Stimulated activated CD8-positive, alpha-beta memory T cell treated with anti-CD3 and anti-CD28 coated beads, Interleukin-12 subunit alpha, Interleukin-12 subunit beta, amount 100 ng/mL, for 4 hours (primary cell): ENCODE measurements at regions not wholly inside any gene's neighbourhood (a gene's known extent, or its start where the extent isn't known, plus 50 kb on each side); places are given as distances from the start of the nearest gene placed in this dataset.

Source experiments
- DNase-seq: peaks from one replicate; pipeline ENCODE4 v3.0.0-alpha.2; 2020; ENCODE audit warnings: low read depth

DNA sequence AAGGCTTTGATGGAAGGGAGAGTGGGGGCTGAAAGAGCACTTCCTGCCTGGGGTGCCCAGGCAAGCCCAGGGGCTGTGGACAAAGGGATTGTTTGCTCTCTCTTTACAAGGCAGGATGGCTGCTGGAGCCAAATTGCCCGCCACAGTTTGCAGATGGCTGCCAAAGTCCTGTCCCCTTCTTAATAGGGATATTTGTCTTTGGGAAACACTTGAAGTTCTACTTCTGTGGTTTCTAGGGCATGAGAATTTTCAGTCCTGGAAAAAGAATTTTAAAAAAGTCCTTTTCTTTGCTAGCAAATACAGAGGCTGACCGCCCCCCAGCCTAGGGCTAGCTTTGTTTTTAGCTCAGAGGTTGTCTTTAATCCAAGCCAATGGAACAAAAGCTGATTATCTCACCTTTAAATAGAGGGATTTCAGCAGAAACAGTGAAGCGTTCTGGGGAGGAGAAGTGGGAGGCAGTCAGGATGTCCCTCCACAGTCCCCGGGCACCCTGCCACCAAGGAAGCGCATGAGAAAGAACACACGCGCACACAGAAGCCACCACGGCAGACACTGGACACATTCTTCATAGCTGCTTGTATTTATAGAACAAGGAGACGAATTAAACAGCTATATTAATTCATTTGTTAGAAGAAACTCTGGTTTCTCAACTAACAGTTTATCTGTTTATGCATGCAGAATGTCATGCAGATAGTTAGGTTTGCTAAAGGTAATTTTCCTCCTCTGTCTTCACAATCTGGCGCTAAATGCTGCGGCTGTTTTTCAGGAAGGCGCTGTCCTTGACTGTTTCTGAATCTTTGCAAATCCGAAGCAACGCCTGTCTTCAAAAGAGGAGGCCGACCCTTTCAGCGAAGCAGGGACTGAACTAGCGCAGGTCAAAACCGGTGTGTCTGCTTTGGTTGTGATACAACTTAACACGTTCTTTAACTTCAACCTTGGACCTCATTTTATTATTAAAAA is 736.9 kb downstream of the QKI start:
- DNase-seq = no peak

GRCh38 chr6:164150232-164150631 is 735.7 kb downstream of the QKI start:
- no peak for DNase-seq

GRCh38 chr6:164148788-164149187 is 734.3 kb downstream of the QKI start:
- no peak for DNase-seq

- no peak for DNase-seq
Observed at GRCh38 chr6:164144316-164144715, 729.8 kb downstream of the QKI start.

GRCh38 chr6:164142322-164142721 is 727.8 kb downstream of the QKI start:
- no peak for DNase-seq

DNA sequence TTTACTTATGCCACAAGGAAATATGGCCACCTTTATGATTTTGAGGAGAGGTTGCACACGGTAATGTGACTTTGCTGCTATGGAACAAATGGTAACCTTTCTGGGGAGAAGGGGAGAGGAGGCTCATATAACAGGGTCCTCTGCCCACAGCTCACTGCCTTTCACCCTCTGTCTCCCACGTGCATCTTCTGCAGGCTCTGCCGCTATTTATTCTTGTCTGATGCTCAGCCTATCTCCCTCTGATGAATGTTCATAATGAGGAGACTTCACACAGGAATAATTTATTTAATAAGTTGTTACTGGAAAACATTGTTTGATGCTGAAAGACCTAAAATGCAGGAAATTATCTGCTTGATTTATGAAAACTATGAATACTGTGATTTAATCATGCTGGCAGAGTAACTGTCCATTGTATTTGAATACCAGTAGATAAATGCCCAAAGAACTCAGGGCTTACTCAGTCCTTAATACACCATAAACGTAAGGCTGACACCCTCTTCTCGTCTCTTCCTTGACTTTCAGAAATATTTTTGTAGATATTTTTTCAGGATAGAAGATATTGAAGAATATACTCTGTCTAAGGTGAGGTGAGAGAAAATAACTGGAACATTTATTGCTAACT is 721.1 kb downstream of the QKI start:
- DNase-seq = no peak

GRCh38 chr6:164133095-164133494 is 718.6 kb downstream of the QKI start:
- no peak for DNase-seq

GRCh38 chr6:164130585-164130984 is 716.1 kb downstream of the QKI start:
- DNase-seq = no peak

- no peak for DNase-seq
Observed at GRCh38 chr6:164130151-164130550, 715.6 kb downstream of the QKI start.

DNA sequence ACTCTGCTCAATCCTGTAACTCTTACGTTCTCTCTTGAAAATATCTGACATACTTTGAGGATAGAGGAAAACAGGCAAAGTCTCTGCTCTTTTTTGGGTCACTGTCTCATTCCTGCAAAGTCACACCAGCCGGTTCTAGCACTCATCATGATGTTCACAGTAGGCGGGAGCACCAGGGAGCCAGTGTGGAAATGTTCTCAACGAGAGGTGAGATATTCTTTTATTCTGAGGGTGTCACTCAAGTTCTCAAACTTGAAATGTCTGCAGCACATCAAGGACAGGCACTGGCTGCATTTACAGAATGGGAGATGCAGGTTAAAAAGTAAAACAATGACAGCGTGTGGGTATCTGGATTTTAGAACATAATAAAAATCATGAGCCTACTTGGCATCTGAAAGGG is 714.7 kb downstream of the QKI start:
- no peak for DNase-seq

- DNase-seq = no peak
Observed at GRCh38 chr6:164128101-164128500, 713.6 kb downstream of the QKI start.

DNA sequence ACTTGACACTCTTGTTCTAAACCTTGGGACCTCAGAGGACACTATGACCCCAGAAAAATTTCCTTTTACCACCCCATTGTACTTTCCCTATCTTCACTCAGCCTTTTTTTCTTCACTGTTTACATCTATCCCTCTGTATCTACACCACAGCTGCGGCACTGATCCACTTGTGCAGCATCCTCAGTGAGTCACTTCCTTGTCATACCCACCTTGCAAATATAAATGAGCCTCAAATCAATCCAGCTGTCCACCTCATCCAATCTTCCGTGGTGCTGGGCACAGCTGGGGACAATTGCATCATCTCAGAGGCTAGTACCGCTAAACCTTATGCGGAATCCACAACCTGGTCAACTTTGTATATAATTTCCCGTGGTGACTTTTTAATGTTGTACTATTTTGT is 710.5 kb downstream of the QKI start:
- no peak for DNase-seq

DNA sequence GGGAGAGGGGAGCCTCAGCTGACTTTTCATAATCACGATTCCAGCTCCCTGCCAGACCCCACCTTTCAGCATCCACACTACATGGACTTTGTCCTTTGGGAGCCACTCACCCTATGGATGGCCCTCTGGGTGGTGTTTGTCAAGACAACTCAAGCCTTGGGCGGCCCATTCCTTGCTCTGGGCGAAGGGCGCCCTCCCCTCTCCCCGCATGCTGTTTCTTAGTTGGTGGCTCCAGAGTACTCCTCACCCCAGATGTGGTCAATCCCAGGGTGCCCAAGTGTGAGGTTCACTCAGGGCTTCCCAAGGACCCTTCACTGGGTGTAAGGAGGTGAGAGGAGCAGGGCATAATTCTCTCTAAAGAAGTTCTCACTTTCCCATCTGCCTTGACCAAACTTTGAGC is 710.0 kb downstream of the QKI start:
- DNase-seq = no peak

GRCh38 chr6:164122109-164122508 is 707.6 kb downstream of the QKI start:
- DNase-seq = no peak

DNA sequence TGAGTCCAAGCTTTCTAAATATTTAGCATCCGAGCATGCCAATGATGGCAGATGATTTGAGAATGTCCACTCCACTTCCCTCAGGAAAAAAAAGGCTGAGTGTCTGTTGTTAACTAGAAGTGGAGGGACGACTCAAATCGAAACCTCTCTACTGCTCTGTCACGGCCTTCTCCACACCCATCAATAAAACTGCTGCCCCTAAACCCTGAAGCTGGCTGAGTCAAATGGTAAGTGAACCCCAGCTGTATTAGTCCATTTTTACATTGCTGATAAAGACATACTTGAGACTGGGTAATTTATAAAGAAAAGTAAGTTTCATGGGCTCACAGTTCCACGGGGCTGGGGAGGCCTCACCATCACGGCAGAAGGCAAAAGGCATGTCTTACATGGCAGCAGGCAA is 707.0 kb downstream of the QKI start:
- DNase-seq = no peak

GRCh38 chr6:164114651-164115050 is 700.1 kb downstream of the QKI start:
- DNase-seq = no peak

DNA sequence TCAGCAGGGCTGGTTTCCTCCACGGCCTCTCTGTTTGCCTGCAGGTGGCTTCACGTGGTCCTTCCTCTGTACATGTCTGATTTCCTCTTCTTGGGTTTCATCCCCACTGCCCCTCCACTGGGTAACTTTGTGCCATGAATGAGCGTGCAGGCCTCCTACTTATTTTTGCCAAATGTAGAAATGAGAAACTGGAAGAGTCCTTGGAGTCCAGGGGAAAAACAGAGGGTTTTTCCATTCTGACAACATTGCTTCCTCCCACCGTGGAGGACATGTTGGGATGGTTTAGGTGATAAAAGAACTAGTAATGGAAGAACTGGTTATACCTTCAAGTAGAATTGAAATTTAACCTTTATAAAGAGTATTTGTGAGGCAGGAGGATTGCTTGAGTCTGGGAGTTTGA is 699.5 kb downstream of the QKI start:
- no peak for DNase-seq

GRCh38 chr6:164113637-164114036 is 699.1 kb downstream of the QKI start:
- no peak for DNase-seq

- DNase-seq = no peak
Observed at GRCh38 chr6:164109770-164110140, 695.2 kb downstream of the QKI start.

DNA sequence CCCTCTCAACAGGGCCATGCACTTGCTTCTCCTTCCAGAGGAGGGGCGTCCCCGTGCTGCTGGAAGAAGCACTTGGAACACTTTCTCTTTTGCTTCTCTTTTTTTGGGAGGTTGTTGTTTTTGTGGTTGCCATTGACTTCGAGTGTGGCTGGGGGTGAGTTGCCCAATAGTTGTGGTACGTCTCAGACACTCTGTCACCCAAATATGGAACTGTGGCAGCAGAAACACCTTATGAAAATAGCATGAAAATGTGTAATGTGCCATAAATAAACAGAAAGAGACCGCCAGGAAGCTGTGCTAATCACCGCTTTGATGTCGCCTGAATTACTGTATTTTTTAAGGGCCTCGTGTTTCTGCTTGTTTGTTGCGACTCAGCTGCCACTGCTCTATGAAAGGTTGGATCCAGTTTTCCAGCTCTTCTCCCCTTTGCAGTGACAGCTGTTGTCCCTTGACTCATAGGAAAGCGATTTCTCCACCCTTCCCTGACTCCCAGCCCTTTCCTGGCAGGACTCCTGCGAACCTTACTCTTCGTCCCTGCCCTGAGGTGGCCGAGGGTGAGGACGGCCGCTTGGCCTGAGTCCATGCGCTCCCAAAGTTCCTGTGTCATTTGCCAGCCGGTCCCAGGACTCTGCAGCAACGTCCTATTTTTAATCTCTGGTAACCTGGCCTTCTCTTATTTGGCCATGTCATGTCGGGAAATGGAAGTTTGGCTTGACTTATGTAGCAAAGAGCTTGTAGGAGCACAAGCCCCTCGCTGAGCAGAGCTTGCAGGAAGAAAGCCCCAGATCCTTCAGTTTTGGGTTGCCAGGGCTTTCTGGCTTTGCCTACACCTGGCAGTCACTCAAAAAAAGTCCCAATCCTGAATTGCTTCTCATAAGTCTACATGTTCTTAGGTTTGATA is 694.6 kb downstream of the QKI start:
- DNase-seq = no peak

- no peak for DNase-seq
Observed at GRCh38 chr6:164108092-164108491, 693.6 kb downstream of the QKI start.

DNA sequence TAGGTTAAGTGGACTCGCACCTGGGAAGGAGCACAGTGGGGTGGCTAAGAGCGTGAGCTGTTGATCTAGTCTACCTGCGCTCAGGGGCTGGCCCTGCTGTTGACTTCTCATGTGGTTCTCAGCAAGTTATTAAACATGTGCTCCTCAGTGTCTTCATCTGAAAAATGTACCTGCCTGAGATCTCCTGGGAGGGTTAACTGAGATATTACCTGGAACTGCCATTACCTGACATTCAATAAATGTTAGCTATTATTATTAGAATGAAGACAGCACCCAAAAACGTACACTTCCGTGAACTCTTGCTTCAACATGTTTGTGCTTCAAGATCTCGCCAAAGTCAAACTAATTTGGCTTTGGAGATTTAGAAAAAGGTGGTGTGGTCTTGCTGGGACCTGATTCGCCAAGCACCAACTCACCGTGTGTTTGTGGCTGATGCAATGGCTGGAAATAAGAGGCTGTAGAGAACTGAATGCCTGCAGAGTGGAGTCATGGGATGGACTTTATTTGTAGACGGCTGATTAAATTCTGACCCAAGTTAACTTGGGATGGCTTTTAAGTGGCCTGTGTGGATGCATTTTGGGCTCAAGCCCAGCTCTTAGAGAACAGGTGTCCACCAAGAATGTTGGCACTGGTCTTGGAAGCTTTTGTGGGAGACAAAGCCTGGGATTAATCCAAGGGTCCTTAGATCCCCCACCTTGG is 692.9 kb downstream of the QKI start:
- no peak for DNase-seq
